ENCODE measurements at regions not wholly inside any gene's neighbourhood (a gene's known extent, or its start where the extent isn't known, plus 50 kb on each side); places are given as distances from the start of the nearest gene placed in this dataset.

DNA sequence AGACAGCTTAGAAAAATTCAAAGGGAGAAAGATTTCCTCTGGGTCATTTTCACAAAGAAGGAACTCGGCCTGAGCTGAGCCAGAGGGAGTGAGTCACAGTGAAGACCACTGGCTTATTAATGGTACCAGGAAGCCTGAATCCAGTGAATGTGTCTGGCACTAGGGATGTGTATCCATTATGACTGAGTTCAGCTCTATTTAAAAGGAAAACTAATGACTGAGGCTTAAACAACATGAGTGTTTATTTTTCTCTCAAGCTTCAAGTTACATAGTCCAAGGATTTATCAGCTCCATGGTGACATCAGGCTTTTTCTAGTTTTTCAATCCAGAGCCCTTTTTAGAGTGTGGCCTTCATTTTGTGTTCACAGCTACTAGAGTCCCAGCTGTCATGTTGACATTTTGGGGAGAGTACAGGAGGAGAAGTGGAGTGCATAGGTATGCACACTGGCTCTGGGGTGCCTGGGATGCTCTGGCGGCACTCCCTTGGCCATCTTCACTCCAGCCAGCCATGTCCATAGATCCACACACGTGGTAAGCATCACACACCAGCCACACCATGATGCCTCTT is 159.5 kb upstream of the ERCC6L2 start:
- intact Hi-C loops (cut with micrococcal nuclease), result no loop called here
- Histone ChIP-seq H3K4me2 (ENCODE audit: low read length) (no peak overlapping the region), H3K9me2 (ENCODE audit: insufficient read depth) (no peaks in the 10 kb centered on the region), H3K27me3 (ENCODE audit: insufficient read depth, low read length) (no peaks in the 10 kb centered on the region), H3K79me2 (ENCODE audit: insufficient read depth, low read length) (no peaks in the 10 kb centered on the region), H3K4me1 (ENCODE audit: control insufficient read depth in 1 of 2, insufficient read depth in 2 of 2, low read length in 2 of 2) (no peaks in the 10 kb centered on the region), H3K4me3 (replicated peaks in 1 of 2; ENCODE audit: low read depth in 1 of 2, low read length in 2 of 2) (no peak overlapping the region), H4K20me1 (ENCODE audit: insufficient read depth) (no peaks in the 10 kb centered on the region), H3K27ac (ENCODE audit: low read depth, low read length) (no peak overlapping the region), H3K36me3 (ENCODE audit: control insufficient read depth in 1 of 2, insufficient read depth in 2 of 2, low read length in 2 of 2) (no peaks in the 10 kb centered on the region), H3K9ac (ENCODE audit: low read length) (no peak overlapping the region), H2AFZ (ENCODE audit: low read depth, low read length, poor library complexity, severe bottlenecking) (no peak overlapping the region), H3K9me3 (ENCODE audit: control insufficient read depth in 1 of 2, insufficient read depth in 1 of 2, low read depth in 1 of 2, low read length in 2 of 2) (no peaks in the 10 kb centered on the region)
- ChIA-PET CTCF (interaction anchor here (1.2 kb wide), 1 partner anchor 20 kb away, joined by 5 read pairs; no protein-coding TSS in a partner anchor), RAD21 (ENCODE audit: low non-redundant PET in 1 of 2, low total read pairs in 2 of 2, uncharacterized antibody in 2 of 2, unreplicated experiment in 2 of 2) (no interaction called here), POLR2A (no interaction called here)
- no TSS peak for BruUV-seq (replicated peaks)
- ATAC-seq (no peak), DNase-seq (ENCODE audit: low read depth, low spot score) (no peak)
- no peak for TF ChIP-seq SP1 (IDR thresholded peaks at IDR 0.05; ENCODE audit: low read depth)
- TF ChIP-seq, protein P1, sequence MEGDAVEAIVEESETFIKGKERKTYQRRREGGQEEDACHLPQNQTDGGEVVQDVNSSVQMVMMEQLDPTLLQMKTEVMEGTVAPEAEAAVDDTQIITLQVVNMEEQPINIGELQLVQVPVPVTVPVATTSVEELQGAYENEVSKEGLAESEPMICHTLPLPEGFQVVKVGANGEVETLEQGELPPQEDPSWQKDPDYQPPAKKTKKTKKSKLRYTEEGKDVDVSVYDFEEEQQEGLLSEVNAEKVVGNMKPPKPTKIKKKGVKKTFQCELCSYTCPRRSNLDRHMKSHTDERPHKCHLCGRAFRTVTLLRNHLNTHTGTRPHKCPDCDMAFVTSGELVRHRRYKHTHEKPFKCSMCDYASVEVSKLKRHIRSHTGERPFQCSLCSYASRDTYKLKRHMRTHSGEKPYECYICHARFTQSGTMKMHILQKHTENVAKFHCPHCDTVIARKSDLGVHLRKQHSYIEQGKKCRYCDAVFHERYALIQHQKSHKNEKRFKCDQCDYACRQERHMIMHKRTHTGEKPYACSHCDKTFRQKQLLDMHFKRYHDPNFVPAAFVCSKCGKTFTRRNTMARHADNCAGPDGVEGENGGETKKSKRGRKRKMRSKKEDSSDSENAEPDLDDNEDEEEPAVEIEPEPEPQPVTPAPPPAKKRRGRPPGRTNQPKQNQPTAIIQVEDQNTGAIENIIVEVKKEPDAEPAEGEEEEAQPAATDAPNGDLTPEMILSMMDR (IDR thresholded peaks at IDR 0.05 in 2 of 3, conservative IDR thresholded peaks at IDR 0.05 in 1 of 3; ENCODE audit: borderline replicate concordance in 1 of 3, insufficient read depth in 1 of 3, low read depth in 2 of 3, low read length in 2 of 3), result no peak
- TF ChIP-seq RAD21 (IDR thresholded peaks at IDR 0.05; ENCODE audit: low read depth), result no peak
- TF ChIP-seq SRF (IDR thresholded peaks at IDR 0.05; ENCODE audit: low read depth), result no peak
- TF ChIP-seq EZH2 (IDR thresholded peaks at IDR 0.05), result no peak
- no peak for TF ChIP-seq EGR1 (IDR thresholded peaks at IDR 0.05; ENCODE audit: low read depth)
- TF ChIP-seq, protein P2, sequence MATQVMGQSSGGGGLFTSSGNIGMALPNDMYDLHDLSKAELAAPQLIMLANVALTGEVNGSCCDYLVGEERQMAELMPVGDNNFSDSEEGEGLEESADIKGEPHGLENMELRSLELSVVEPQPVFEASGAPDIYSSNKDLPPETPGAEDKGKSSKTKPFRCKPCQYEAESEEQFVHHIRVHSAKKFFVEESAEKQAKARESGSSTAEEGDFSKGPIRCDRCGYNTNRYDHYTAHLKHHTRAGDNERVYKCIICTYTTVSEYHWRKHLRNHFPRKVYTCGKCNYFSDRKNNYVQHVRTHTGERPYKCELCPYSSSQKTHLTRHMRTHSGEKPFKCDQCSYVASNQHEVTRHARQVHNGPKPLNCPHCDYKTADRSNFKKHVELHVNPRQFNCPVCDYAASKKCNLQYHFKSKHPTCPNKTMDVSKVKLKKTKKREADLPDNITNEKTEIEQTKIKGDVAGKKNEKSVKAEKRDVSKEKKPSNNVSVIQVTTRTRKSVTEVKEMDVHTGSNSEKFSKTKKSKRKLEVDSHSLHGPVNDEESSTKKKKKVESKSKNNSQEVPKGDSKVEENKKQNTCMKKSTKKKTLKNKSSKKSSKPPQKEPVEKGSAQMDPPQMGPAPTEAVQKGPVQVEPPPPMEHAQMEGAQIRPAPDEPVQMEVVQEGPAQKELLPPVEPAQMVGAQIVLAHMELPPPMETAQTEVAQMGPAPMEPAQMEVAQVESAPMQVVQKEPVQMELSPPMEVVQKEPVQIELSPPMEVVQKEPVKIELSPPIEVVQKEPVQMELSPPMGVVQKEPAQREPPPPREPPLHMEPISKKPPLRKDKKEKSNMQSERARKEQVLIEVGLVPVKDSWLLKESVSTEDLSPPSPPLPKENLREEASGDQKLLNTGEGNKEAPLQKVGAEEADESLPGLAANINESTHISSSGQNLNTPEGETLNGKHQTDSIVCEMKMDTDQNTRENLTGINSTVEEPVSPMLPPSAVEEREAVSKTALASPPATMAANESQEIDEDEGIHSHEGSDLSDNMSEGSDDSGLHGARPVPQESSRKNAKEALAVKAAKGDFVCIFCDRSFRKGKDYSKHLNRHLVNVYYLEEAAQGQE (IDR thresholded peaks at IDR 0.05; ENCODE audit: low read depth), result no peak
- no peak for TF ChIP-seq CBX3 (IDR thresholded peaks at IDR 0.05; ENCODE audit: low read depth)
